Skeletal muscle satellite cell (primary cell): ENCODE measurements at regions not wholly inside any gene's neighbourhood (a gene's known extent, or its start where the extent isn't known, plus 50 kb on each side); places are given as distances from the start of the nearest gene placed in this dataset.
"Not testable (repeated sequence)": the region's sequence is repeated elsewhere in the genome, so short reads cannot be mapped to it uniquely, and the experiment has no call there.

ENCODE experiments used
- H3K27me3 ChIP-seq: 2 replicates; pipeline ENCODE4 v1.7.0; 2013; ENCODE audit warnings: low read length; ENCODE audit not compliant: control insufficient read depth, insufficient read depth
- H3K36me3 ChIP-seq: 2 replicates; pipeline ENCODE4 v1.7.0; 2013; ENCODE audit warnings: mild to moderate bottlenecking, control low read depth, low read length; ENCODE audit not compliant: insufficient read depth
- H3K4me1 ChIP-seq: 2 replicates; pipeline ENCODE4 v1.7.0; 2013; ENCODE audit warnings: low read length; ENCODE audit not compliant: control insufficient read depth, insufficient read depth
- H3K4me2 ChIP-seq: 2 replicates; pipeline ENCODE4 v1.7.0; 2013; ENCODE audit warnings: mild to moderate bottlenecking, low read length
- H3K4me3 ChIP-seq: 2 replicates; pipeline ENCODE4 v1.7.0; 2013; ENCODE audit warnings: low read length
- H3K9ac ChIP-seq: 2 replicates; pipeline ENCODE4 v1.7.0; 2013; ENCODE audit warnings: mild to moderate bottlenecking, low read depth, low read length, moderate library complexity
- H3K9me3 ChIP-seq: replicated peaks from 2 replicates; pipeline ENCODE4 v1.7.0; 2013; ENCODE audit warnings: mild to moderate bottlenecking, control low read depth, low read length

DNA sequence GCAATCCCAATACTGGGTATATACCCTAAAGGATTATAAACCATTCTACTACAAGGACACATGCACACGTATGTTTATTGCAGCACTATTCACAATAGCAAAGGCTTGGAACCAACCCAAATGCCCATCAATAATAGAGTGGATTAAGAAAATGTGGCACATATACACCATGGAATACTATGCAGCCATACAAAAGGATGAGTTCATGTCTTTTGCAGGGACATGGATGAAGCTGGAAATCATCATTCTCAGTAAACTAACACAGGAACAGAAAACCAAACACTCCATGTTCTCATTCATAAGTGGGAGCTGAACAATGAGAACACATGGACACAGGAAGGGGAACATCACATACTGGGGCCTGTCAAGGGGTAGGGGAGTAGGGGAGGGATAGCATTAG, 61.1 kb upstream of the DENND1B start:
- not testable (repeated sequence) for H3K9me3 ChIP-seq, H3K4me3 ChIP-seq, H3K9ac ChIP-seq, H3K27me3 ChIP-seq, H3K4me2 ChIP-seq, H3K36me3 ChIP-seq
- peaks cover 14% of the 10 kb centered on the region for H3K4me1 ChIP-seq

DNA sequence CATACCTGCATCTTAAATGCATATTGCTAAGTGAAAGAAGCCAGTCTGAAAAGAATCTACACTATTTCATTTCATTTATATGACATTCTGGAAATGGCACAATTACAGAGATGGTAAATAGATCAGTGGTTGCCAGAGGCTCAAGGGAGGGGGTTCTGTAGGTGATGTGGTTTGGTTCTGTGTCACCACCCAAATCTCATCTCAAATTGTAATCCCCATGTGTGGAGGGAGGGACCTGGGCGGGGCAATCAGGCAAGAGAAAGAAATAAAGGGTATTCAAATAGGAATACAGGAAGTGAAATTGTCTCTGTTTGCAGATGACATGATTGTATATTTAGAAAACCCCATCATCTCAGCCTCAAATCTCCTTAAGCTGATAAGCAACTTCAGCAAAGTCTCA, 53.7 kb upstream of the DENND1B start:
- not testable (repeated sequence) for H3K9me3 ChIP-seq, H3K27me3 ChIP-seq, H3K9ac ChIP-seq, H3K4me2 ChIP-seq, H3K36me3 ChIP-seq, H3K4me3 ChIP-seq, H3K4me1 ChIP-seq

DNA sequence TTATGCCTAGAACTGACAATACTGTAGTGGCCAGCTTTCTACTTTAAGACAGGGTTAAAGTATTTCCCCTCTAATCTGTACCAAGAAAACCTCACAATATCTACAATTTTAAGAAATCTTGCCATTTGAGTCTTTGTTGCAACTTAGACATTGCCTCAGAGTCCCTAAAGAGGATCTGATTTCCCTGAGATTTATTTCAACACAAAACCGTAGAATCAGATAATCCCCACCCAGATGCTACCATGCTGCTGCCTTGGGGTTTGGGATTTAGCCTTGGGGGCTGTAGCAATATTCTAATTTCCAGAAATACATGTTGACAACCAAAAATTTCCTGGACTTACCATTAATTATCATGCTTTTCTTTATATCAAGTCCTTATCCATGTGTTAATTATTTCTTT, 50.3 kb upstream of the DENND1B start:
- H3K9me3 ChIP-seq = no peaks in the 10 kb centered on the region
- H3K4me1 ChIP-seq = no peaks in the 10 kb centered on the region
- H3K4me3 ChIP-seq = no peak overlapping the region
- no peak overlapping the region for H3K9ac ChIP-seq
- no peaks in the 10 kb centered on the region for H3K36me3 ChIP-seq
- no peak overlapping the region for H3K4me2 ChIP-seq
- no peaks in the 10 kb centered on the region for H3K27me3 ChIP-seq
